HepG2 (cell line): ENCODE measurements at regions not wholly inside any gene's neighbourhood (a gene's known extent, or its start where the extent isn't known, plus 50 kb on each side); places are given as distances from the start of the nearest gene placed in this dataset.

Experiments
- ATAC-seq: fragments of 200-7000 bp; cut with Tn5 transposase; 3 replicates; pipeline ENCODE4 v1.9.1; 2020; ENCODE audit warnings: mild to moderate bottlenecking, moderate library complexity
- BruUV-seq: library from RNA; stranded (reverse); fragments of 400-500 nt; replicated peaks from 2 replicates; lab custom pipeline; 2021; lab: Mats Ljungman, UMichigan
- CTCF ChIA-PET: fragments of 300-600 bp; formaldehyde crosslinking; extraction: SDS; loops from one replicate; lab custom pipeline; 2021; ENCODE audit warnings: low total read pairs, inconsistent platforms, low intra/inter-chr PET ratio; lab: Yijun Ruan, JAX
- POLR2A ChIA-PET: fragments of 350-600 bp; sonication (Branson Sonifier 250); formaldehyde crosslinking; loops from one replicate; lab custom pipeline; 2020; ENCODE audit warnings: antibody characterized with exemption, inconsistent platforms; lab: Yijun Ruan, JAX
- DNase-seq: peaks from one replicate; pipeline ENCODE4 v3.0.0-alpha.2; 2015; ENCODE audit warnings: low spot score
- FAIRE-seq: peaks from 3 replicates; lab custom pipeline; 2011; peaks lifted over from hg19 to GRCh38; lab: Jason Lieb, UNC
- H2AFZ ChIP-seq: one replicate; pipeline ENCODE4 v1.6.1; 2011; ENCODE audit warnings: low read length, inconsistent platforms
- H3K27ac ChIP-seq: fragments of 300-600 bp; 3 replicates; pipeline ENCODE4 v1.8.0; 2011; ENCODE audit warnings: mixed run types, mild to moderate bottlenecking, mixed read lengths, low read length, inconsistent platforms; ENCODE audit not compliant: insufficient read depth; ENCODE audit errors: extremely low read length
- H3K27me3 ChIP-seq, 2 experiments: fragments of 200-600 bp in 1 of 2; 2 replicates in 1 of 2; 3 replicates in 1 of 2; pipeline versions ENCODE4 v1.6.0 to v1.8.0; 2011; ENCODE audit warnings: low read length in 2 of 2, mild to moderate bottlenecking in 2 of 2, moderate library complexity in 2 of 2, inconsistent platforms in 1 of 2; ENCODE audit not compliant: insufficient read depth in 2 of 2, control insufficient read depth in 1 of 2
- H3K36me3 ChIP-seq, 2 experiments: fragments of 200-600 bp in 1 of 2; replicated peaks in 1 of 2; 2 replicates in 1 of 2; 3 replicates in 1 of 2; pipeline versions ENCODE4 v1.5.1 to v1.8.0; 2011; ENCODE audit warnings: low read length in 2 of 2, inconsistent platforms in 1 of 2; ENCODE audit not compliant: insufficient read depth in 2 of 2, control insufficient read depth in 1 of 2
- H3K4me1 ChIP-seq: 2 replicates; pipeline ENCODE4 v1.5.1; 2012; ENCODE audit warnings: low read length, inconsistent platforms; ENCODE audit not compliant: insufficient read depth
- H3K4me2 ChIP-seq: 2 replicates; pipeline ENCODE4 v1.6.0; 2011; ENCODE audit warnings: low read depth, low read length, inconsistent platforms
- H3K4me3 ChIP-seq, 3 experiments: fragments of 200-600 bp in 1 of 3; sonication (generic), shearing (Covaris generic) in 1 of 3; replicated peaks in 1 of 3; 2 replicates each; pipeline ENCODE4 v1.5.1; 2011 to 2016; ENCODE audit warnings: low read length in 3 of 3, inconsistent platforms in 2 of 3, low read depth in 2 of 3, mild to moderate bottlenecking in 2 of 3, control low read depth in 1 of 3, mixed read lengths in 1 of 3; ENCODE audit not compliant: insufficient read depth in 1 of 3
- H3K79me2 ChIP-seq: one replicate; pipeline ENCODE4 v1.6.1; 2011; ENCODE audit warnings: low read length, inconsistent platforms; ENCODE audit not compliant: insufficient read depth
- H3K9ac ChIP-seq: 2 replicates; pipeline ENCODE4 v1.6.0; 2011; ENCODE audit warnings: mild to moderate bottlenecking, low read depth, low read length, inconsistent platforms; ENCODE audit not compliant: insufficient read depth
- H3K9me3 ChIP-seq: 2 replicates; pipeline ENCODE4 v1.5.1; 2012; ENCODE audit warnings: mild to moderate bottlenecking, low read length
- H4K20me1 ChIP-seq: 2 replicates; pipeline ENCODE4 v1.6.0; 2011; ENCODE audit warnings: inconsistent platforms, mild to moderate bottlenecking, low read length, moderate library complexity; ENCODE audit not compliant: insufficient read depth
- ARHGAP35 ChIP-seq: sonication (generic); formaldehyde crosslinking; IDR thresholded peaks from 2 replicates; pipeline ENCODE4 v1.9.0; 2022; ENCODE audit warnings: mild to moderate bottlenecking, inconsistent platforms, moderate library complexity, missing genetic modification reagents, borderline replicate concordance
- E2F2 ChIP-seq: sonication (generic); formaldehyde crosslinking; IDR thresholded peaks from 2 replicates; pipeline ENCODE4 v1.4.0; 2020; ENCODE audit warnings: missing genetic modification reagents, borderline replicate concordance
- MIXL1 ChIP-seq: IDR thresholded peaks from 2 replicates; pipeline ENCODE4 v1.6.1; 2016
- MXD3 ChIP-seq: IDR thresholded peaks from 2 replicates; pipeline ENCODE4 v1.6.1; 2016; ENCODE audit warnings: mild to moderate bottlenecking, missing biosample characterization, missing genetic modification reagents
- RFX1 ChIP-seq: fragments of 450-650 bp; IDR thresholded peaks from 2 replicates; pipeline ENCODE4 v1.6.1; 2017
- ZBTB21 ChIP-seq: sonication (generic); formaldehyde crosslinking; IDR thresholded peaks from 2 replicates; pipeline ENCODE4 v1.4.0; 2020; ENCODE audit warnings: missing genetic modification reagents
- ZNF180 ChIP-seq: sonication (generic); formaldehyde crosslinking; IDR thresholded peaks from 2 replicates; pipeline ENCODE4 v1.4.0; 2020; ENCODE audit warnings: low read depth, missing genetic modification reagents, borderline replicate concordance
- WGBS: methylation state at CpG from one replicate; pipeline ENCODE4 v1.1.6; 2017; ENCODE audit warnings: low lambda C conversion rate; 5-methylcytosine and 5-hydroxymethylcytosine counted together
- in situ Hi-C: cut with HindIII; loops from 2 replicates; pipeline ENCODE4 v1.10.0; 2017; ENCODE audit warnings: low pct_unique_long_range_greater_than_20kb; ENCODE audit not compliant: extremely low pct_ligation_motif_present
- intact Hi-C: fragments of 100-400 bp; cut with micrococcal nuclease; formaldehyde crosslinking; loops from one replicate; pipeline ENCODE4 v1.10.0; 2022; ENCODE audit not compliant: unreplicated experiment
- TF ChIP-seq, protein P1 (sequence below): sonication (generic); formaldehyde crosslinking; IDR thresholded peaks from 2 replicates; pipeline ENCODE4 v1.4.0; 2020; ENCODE audit warnings: mild to moderate bottlenecking, low read depth, missing genetic modification reagents

DNA sequence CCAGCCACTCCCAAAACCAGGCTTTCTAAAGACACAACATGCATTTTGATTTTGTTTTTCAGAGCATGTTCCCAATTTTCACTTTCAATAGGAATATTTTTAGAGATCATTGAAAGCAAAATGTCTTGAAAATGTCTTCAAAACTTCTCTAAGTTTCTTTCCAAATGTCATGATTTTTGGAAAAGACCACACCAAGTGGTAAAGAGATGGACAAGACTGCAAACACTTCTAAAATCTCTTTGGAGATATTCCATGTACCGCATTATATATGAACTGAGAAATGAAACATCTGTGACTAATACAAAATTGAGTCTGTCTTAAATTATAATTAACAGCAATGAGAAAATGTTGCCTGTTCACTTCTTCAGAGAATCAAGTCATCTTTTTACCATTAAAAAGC is 418.0 kb upstream of the PKN2 start:
- H3K4me1 ChIP-seq = no peaks in the 10 kb centered on the region
- peaks cover 0 to 5% of the 10 kb centered on the region in 2 experiments; a peak in 1 of 5 replicates for H3K27me3 ChIP-seq
- no peak overlapping the region for H2AFZ ChIP-seq
- in situ Hi-C loops (no loop called here), intact Hi-C loops (no loop called here)
- ChIA-PET POLR2A (no interaction called here), CTCF (no interaction called here)
- no peak overlapping the region for H3K4me3 ChIP-seq
- no peak for TF ChIP-seq MIXL1 (CRISPR knock-in tag)
- TF ChIP-seq E2F2 (CRISPR knock-in tag) = no peak
- no peak for TF ChIP-seq ZBTB21
- no peak for TF ChIP-seq ZNF180 (CRISPR knock-in tag)
- no peak for TF ChIP-seq MXD3 (CRISPR knock-in tag)
- no peak for TF ChIP-seq RFX1
- TF ChIP-seq, protein P1, sequence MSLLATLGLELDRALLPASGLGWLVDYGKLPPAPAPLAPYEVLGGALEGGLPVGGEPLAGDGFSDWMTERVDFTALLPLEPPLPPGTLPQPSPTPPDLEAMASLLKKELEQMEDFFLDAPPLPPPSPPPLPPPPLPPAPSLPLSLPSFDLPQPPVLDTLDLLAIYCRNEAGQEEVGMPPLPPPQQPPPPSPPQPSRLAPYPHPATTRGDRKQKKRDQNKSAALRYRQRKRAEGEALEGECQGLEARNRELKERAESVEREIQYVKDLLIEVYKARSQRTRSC (CRISPR knock-in tag) = no peak
- TF ChIP-seq ARHGAP35 (CRISPR knock-in tag) = no peak
- no peak overlapping the region for H3K27ac ChIP-seq
- no peak overlapping the region for H3K9ac ChIP-seq
- 5% methylated on average over 1 of the region's 1 CpG for WGBS
- no peak for DNase-seq
- no peaks in the 10 kb centered on the region for H3K36me3 ChIP-seq
- H3K9me3 ChIP-seq = no peaks in the 10 kb centered on the region
- ATAC-seq = no peak
- no peak overlapping the region for H3K4me2 ChIP-seq
- H3K79me2 ChIP-seq = no peaks in the 10 kb centered on the region
- no peak for FAIRE-seq
- no TSS peak for BruUV-seq
- no peaks in the 10 kb centered on the region for H4K20me1 ChIP-seq
